NCI-H1436 (cell line): ENCODE measurements at regions not wholly inside any gene's neighbourhood (a gene's known extent, or its start where the extent isn't known, plus 50 kb on each side); places are given as distances from the start of the nearest gene placed in this dataset.

Source experiments
- DNase-seq: peaks from one replicate; lab custom pipeline; 2025; lab: John Stamatoyannopoulos, UW

DNA sequence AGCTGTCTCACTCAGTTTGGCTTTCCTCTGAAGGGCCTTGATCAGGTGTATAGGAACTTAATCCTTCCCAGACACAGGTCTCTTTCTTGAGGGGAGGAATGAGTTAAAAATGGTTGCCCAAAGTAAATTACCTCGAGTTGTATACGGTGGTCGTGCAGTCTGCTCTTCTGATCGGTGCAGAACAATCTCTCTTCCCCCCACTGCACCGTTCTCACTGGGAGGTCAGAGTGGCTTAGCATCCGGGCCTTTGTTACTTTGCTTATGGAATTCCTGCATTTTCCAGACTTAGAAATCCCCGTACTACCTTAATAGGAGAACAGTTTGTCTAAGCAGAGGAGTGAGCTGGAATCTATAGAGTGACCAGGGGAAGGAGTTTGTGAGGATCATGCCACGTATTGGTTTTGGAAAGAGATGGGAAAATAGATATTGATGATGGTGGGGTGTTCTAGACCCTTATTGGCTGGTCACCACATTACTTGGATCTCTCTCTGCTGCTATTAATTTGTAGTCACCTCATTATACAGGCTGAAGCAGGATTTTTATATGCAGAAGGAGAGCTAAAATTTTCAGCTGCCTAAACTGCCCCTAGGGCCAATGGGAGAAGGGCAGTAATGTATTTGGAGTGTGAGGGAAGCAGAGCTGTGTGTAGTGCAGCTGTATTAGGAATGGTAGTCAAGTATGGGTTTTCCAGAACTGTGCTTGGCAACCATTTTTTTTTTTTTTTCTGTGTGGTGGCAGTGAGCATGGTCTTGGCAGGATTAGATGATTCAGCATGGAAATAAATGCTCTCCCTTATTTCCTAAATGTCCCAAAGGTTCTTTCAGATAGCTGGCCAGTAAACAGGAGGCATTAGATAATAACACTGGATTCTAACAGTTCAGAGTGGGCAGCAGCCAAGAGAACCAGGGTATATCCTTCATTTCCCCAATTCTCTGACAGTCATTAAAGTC is 81.5 kb downstream of the NDUFS5 start:
- DNase-seq = no peak

DNA sequence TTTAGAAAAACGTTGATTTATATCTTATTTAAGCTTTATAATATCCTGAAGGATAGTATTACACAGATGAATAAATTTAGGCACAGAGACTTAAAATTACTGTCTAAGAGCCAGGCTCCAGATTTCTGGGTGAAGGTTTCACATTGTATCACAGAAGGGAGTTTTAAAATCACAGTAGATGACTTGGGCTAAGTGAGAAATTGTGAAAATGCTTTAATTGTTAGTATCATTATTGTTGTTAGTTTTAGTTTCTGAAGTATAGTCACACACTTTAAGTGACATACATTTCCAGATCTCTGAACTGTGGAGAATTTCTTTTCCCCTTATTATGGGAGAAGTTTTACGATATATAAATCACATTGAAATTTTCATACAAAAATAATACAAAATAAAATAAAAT is 83.5 kb downstream of the NDUFS5 start:
- DNase-seq = no peak

DNA sequence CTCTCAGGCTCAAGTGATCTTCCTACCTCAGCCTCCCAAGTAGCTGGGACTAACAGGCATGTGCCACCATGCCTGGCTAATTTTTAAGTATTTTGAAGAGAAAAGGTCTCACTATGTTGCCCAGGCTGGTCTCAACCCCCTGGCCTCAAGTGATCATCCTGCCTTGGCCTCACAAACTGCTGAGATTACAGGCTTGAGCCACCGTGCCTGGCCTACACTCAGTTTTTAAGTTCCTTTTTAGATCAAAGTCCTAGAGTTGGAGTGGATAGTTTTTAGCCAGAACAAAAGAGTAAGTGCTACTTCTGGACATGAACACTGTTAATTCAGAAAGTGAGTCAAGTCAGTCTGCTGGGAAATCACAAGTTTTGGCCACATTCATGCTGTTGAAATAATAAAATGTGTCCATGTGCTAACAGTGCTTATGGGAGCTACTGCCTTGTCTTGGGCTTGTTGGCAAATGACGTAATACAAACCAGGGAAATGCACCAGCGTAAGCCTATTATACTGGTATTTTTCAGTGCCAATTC is 84.2 kb downstream of the NDUFS5 start:
- DNase-seq = no peak

DNA sequence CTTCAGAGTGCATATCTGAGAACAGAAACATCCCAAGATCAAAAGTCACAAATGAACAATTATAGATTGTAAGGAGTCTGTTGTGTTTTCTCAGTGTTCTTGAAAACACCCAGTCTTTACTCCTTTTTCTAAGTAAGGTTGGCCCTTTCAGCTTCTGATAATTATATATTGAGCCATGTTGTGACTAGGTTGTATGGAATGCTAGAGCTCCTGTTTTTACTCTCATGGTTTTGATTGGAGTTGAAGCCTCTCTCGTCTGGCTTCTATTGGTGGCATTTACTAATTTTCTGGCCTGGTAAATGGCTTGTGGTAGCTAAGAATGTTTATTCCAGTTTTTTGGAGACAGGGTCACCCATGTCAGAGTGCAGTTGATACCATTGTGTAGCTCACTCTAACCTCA is 84.7 kb downstream of the NDUFS5 start:
- DNase-seq = no peak

DNA sequence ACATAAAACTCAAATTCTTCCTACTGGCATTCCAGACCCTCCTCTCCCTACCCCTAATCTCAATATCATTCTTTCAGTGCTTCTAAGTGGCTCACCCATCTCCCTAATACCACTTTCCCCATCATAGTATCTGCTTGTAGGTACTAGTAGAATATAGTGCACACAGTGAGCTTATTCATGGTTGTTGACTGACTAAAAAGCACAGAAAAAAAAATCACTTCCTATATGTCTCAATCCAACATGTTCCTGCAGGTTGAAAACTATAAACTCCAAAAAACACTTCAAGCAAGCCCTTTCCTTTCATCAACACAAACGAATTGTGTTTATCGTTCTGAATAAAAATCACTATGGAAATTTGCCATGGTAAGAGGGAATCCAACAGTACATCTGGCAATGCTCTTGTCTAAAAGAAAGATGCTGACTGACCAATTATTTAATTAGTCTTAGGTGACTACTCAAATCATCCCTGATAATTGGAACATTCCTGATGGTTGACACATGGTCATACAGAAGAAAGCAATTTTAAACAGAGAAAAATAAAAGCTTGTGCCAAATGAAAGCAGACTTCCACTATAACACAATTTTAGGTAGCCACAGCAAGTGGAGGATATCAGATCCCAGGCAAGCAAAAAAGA is 87.1 kb downstream of the NDUFS5 start:
- no peak for DNase-seq

DNA sequence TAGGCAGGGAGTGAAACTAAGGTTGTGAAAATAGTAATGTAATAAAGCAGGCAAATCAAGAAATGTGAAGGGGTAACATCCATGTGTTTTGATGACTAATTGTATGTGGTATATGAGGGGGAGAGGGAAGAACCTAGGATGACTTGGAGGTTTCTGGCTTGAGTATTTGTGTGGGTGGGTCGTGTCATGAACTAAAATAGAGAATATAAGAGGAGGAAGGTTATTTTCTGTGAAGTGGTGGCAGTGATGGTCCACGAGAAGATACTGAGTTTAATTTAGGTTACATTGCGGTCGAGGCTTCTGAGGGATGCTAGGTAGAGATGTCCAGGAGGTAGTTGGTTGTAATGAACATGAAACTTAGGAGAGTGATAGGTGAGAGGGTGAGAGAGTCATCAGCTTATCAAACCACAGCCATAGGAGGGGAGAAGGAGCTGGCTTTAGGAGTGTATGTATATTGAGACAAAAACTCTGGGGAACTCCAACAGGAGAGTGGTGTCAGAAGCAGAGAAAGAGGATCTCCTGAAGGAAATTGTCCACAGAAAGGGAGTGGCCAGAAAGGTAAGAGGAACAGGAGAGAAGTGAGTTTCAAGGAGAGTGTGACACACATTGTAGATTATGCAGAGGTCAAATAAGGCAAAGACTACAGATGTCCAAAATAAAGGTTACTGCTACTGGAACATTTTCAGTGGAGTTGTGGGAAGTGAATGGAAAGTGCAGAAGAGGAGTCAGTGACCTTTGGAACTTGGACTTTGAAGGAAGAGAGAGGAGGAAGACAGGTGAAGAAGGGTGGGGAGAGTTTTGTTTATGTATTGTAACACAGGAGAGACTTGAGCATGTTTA is 89.0 kb upstream of the MACF1 start:
- no peak for DNase-seq

DNA sequence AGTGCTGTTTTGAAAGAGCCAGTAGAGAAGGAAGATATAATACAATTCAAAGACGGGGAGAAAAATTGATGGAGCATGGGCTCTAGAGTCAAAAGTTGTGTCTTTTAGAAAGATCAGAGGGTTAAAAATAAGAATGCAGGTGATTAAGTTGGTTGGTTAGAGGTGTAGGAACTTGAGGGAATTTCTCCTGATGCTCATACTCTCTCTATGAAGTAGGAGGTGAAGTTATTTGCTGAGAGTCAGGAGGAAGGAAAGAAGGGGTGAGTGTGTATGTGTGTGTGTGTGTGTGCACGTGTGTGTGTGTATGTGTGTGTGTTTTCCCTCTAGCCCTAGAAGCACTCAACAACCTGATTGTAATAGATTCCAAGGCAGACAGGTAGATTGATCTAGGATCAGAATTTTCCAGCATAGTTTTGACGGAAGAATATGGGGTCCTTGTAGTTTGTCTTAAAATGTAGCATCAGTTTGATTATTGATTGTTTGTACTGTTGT is 88.3 kb upstream of the MACF1 start:
- no peak for DNase-seq

DNA sequence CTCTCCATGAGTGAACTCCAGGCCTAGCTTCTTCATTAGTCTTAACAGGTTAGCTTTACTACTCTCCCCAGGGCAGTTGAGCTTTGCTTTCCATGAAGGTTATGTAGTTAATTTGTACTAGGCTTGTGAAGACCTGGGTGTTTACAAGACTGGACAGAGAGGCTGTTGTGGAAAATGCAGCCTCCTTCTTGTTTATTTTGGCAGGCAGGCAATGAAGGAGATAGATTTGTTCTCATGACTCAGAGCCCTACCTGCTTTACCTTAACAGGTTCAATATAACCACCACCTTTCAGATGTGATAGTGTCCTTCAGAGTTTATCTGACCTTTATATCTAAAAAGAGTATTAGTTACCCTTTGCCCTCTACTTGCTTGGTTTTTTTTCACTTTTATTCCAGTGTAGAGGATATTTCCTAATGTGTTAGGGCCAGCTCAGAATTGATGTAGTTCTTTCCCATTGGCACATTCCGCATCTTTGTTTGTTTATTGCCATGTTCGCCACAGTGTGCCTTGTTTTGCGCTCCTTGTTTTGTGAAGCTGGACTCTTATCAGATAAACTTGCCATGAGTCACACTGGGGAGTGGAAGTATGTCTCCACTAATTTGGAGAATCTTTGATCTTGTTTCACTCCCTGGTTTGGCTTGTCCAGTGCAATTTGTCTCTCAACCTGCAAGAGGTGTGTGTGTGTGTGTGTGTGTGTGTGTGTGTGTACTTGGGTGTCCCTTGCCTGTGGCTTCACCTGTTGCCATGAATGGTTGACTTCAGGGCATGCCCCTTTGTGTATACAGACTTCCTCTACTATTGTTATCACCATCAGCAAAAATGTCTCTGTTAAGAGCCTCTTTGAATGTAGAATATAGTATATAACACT is 87.4 kb upstream of the MACF1 start:
- DNase-seq = no peak

DNA sequence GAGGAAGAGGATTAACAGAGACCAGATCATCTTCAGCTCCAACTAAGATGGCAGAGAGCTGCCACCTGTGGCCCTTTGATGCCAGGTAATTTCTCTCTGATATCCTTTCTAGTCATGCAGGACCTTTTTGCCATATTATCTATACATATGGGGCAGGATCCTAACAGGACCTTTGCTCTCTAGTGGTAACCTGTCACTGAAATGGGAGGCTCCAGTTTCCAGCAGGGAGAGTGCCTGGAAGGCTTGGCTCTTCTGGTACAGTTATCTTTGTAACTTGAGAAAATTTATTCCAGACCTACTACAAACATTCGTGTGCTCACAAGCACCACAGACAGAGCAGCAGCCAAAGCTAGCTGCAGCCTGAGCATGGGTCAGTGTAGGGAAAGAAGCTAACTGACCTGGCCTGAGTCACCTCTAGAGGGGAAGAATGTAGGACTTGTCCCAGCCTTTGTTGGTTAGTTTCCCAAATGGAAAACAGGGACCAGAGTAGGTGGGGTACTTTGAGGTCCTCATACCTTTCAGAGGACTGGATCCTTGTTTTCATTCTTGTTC is 86.5 kb upstream of the MACF1 start:
- no peak for DNase-seq

DNA sequence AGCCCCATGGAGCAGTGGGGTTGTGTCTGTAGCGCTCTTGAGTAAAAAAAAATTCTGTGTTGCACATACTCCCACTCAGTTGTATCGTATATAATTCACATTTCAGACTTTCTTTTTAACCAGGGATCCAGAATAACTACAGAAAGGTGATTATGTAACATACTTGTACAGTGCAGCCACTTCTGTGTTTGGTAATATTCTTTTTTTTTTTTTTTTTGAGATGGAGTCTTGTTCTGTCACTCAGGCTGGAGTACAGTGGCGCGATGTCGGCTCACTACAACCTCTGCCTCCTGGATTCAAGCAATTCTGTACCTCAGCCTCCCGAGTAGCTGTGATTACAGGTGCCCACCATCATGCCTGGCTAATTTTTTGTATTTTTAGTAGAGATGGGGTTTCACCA is 82.4 kb upstream of the MACF1 start:
- no peak for DNase-seq

DNA sequence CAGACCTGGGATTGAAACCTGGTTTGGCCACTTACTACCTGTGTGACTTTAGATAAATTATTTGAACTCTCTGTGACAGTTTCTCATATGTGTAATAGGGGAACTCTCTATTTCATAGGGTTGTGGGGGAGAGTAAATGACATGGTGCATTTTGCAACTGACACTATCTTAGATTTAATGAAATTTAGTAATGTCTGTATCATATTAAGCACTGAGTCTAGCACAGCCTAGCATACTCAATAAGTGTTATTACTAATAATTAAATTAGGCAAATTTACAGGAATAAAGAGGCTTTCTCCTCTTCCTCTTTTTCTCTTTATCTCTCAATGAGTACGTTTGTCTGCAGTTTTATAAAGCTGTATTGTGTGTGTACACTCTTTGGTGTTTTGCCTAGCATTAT is 80.2 kb upstream of the MACF1 start:
- DNase-seq = no peak

DNA sequence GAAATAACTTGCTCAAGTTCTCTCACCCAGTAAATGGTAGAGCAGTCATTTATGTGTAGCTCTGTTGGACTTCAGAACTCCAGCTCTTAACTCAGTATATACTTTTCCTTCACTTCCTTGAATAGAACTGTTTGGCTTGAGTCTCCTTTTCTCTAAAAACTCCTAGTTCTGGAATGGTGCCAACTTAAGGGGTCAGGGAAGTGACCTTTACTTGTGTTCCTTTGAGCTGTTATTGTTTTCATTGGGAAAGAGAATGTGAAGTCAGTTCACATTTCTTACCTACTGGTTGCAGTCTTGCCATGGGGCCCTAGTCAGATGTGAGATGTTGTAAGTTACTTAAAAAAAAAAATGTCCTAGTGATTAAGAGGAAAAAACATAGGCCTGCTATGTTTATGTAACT is 77.0 kb upstream of the MACF1 start:
- no peak for DNase-seq

DNA sequence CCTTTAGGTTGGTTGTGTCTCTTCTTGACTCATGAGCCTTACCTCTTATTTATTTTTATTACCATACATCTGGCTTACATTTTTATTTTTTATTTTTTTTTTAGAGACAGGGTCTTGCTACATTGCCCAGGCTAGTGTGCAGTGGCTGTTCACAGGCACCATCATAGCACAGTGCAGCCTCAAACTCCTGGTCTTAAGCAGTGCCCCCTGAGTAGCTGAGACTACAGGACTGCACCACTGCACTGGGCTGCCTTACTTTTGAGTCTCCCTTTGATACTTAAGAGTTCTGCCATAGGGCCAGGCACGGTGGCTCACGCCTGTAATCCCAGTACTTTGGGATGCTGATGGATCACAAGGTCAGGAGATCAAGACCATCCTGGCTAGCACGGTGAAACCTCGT is 76.4 kb upstream of the MACF1 start:
- DNase-seq = no peak

DNA sequence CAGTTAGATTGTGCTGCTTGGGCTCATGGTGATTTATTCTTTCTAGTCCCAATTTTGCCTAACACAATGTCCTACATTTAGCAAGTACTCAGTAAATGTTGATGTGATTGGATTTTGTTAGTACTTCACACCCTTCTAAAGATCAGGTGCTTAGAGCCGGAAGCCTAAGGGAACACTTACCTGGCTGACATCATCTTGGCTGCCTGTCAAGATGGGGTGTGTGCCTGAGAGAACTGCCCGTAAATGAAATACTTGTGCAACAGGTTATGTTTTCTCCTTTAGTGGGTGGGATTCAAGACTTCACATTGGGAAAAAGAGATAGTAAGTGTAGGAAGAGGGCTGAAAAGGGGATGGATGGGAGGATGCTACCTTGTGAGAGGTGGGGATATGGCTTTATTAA is 75.5 kb upstream of the MACF1 start:
- peak; percentile 54 for DNase-seq

DNA sequence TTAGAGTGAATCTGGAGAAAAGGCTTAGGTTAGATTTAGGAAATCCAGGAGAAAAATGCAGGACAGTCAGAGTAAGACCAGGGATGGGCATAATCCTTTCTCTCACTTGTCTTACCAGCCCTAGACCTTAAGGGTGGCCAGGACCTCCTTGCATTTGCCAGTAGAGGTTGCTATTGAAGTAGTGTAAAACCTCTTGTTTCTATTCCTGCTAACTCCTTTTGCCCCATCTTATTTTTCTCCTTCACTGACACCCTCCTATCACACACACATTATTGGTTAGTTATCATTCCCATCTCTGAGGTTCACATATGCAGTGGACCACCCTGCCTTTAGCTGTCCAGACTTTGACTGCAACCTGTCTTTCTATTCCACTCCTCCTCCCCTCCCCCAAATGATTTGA is 75.0 kb upstream of the MACF1 start:
- no peak for DNase-seq

DNA sequence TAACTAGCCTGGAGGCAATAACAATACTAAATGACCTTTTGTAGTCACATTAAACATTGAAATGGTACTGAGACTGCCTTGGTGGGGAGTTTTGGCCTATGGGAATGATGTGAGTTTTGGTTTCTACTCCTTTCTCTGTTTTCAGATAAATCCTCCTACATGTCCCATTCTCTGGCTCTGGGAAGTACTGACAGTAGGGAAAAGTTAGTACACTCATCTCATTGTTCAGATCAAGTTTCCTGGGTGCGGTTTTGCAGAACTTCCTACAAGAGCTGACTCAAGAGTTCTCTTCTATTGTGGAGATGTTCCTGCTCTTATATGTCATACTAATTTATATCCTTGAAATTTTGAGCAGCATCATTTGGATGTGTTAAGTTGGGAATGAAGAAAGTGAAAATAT is 74.2 kb upstream of the MACF1 start:
- DNase-seq = no peak

DNA sequence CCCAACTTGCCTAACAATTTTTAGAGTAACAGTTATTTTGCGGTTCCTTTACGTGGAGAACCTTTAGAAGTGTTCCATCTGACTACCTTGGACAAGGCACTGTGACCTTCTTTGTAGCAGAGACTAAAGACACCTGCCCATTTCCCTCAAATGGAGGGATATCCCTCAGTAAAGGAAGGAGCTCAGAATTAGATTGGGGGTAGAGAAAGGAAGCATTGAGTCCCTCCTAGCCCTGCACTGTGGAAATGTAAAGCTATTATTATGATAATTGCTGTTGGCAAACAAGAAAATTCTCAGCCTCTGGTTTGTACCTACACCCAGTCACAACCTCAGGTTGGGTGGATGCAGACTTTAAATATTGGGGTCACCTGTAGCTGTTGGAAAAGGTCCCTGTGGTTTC is 72.6 kb upstream of the MACF1 start:
- DNase-seq = no peak

DNA sequence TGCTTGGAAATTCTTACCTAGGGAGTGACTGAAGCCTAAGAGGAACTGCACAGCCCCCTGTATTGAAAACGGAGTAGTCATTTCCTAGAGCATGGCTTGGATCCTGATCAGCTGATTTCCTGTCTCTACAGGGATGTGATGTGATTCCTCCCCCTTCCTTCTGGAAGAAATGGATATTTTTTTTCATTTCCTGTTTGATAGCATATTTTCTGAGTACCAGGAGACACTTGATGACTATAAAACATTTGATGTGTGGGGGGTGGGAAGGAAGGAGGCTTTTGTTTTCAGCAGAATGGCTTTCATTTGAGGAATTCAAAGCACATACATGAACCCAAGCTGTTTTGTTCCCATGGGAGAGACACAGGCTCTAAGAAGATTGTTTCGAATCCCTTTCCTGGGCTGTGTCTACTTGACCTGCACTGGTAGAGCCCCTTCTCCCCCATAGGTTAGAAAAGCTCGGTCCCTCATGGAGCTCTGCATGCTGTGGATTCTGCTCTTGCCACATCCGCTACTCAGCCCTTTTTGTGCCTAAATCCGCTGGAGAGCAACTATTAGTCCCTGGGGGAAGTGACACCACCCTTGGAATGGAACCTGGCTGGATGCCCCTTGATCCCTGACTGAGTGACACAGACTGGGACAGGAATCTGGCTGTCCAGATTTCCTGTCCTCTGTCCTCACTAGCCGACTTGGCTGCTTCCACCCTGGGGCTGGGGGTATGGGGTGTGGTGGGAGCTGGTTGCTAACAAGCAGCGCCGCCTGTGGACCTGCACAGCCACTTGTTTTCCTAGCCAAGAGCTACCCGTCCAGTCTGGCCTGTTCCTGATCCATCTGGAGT is 71.8 kb upstream of the MACF1 start:
- DNase-seq = no peak

DNA sequence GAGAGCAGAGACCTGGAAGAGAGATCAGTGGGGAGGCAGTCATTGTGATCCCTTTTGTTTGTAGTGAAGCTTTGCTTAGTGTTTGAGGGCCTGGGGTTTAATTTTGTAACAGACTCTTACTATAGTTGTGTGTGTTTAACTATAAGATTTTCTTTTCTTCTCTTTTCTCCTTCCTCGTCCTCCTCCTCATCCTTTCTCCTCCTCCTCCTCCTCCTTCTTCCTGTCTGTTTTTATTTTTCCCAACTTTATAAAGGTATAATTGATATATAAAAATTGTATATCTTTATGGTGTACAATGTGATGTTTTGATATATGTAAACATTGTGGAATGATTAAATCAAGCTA is 71.2 kb upstream of the MACF1 start:
- DNase-seq = no peak

DNA sequence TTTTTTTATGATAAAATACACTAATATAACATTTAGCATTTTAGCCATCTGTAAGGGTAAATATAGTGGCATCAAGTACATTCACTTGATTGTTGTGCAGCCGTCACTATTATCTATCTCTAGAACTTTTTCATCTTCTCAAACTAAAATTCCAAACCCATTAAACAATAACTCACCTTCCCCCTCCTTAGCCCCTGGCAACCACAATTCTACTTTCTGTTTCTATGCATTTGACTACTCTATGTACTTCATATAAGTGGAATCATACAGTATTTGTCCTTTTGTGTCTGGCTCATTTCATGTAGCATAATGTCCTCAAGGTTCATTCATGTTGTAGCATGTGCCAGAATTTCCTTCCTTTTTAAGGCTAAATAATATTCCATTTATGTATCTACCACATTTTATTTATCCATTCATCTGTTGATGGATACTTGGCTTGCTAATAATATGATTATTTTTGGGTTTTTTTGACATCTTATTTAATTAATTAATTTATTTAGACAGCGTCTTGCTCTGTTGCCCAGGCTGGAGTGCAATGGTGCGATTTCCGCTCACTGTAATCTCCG is 69.6 kb upstream of the MACF1 start:
- no peak for DNase-seq
